GM18511 (cell line): ENCODE measurements at regions not wholly inside any gene's neighbourhood (a gene's known extent, or its start where the extent isn't known, plus 50 kb on each side); places are given as distances from the start of the nearest gene placed in this dataset.

Experiments
- ATAC-seq: cut with Tn5 transposase; IDR thresholded peaks from one replicate; pipeline ENCODE4 v1.9.1; 2021; ENCODE audit warnings: mild to moderate bottlenecking, moderate library complexity; ENCODE audit not compliant: unreplicated experiment

DNA sequence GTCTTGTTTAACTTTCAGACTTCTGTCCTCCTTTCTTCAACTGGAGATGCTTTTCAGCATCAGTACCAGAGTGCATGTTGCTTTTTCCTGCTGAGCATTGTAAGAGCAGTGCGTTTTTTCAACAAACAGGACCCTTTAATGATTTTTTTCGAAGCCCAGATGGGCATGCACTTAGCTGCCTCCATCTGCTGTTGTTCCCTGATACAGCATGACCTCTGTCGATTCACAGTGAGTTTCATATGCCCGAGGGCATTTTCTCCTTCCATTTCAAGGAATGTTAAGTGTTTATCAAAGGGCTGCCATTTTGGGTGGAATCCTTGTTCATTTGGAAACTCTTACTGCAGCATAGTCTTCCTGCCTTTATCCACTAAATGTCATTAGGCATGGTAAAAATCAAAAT, 428.6 kb downstream of the DTHD1 start:
- ATAC-seq = no peak

GRCh38 chr4:36712013-36712412, 430.6 kb downstream of the DTHD1 start:
- no peak for ATAC-seq

- no peak for ATAC-seq
Measured at GRCh38 chr4:36716874-36717273, 435.5 kb downstream of the DTHD1 start.

DNA sequence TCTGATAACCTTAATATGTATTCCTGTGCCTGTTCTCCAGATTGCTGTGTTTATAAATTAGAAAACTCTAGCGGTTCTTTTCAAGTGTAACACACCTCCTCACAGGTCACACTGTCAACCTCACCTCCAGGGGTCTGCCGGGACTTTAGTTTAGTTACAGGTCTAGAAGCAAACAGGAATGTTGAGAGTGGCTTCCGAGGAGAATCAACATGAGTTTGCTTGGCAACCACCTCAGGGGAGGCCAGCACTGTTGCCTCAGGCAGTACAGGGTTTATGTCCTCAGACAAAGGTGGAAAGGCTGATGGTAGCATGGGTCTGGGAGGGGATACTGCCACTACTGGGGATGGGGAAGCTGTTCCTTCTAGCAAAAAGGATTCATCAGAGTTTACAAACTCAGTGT, 438.0 kb downstream of the DTHD1 start:
- no peak for ATAC-seq

DNA sequence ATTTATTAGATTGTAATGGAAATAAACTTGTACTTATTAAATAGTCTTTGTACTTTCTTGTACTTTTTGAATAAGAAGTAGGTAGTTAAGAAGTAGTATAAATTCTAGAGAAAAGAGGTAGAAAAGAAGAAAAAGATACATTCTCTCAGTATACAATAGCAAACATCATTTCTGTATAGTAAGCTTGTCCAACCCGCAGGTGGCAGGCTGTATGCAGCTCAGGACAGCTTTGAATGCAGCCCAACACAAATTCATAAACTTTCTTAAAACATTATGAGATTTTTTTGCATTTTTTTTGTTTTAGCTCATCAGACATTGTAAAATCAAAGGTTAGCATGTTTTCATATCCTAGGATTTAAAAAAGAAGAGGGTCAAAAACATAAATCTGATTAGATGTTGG, 441.6 kb downstream of the DTHD1 start:
- ATAC-seq = no peak

GRCh38 chr4:36734334-36734733, 452.9 kb downstream of the DTHD1 start:
- ATAC-seq = no peak

GRCh38 chr4:36737691-36738090, 456.3 kb downstream of the DTHD1 start:
- no peak for ATAC-seq

- ATAC-seq = no peak
Measured at GRCh38 chr4:36740796-36741310, 459.4 kb downstream of the DTHD1 start.

DNA sequence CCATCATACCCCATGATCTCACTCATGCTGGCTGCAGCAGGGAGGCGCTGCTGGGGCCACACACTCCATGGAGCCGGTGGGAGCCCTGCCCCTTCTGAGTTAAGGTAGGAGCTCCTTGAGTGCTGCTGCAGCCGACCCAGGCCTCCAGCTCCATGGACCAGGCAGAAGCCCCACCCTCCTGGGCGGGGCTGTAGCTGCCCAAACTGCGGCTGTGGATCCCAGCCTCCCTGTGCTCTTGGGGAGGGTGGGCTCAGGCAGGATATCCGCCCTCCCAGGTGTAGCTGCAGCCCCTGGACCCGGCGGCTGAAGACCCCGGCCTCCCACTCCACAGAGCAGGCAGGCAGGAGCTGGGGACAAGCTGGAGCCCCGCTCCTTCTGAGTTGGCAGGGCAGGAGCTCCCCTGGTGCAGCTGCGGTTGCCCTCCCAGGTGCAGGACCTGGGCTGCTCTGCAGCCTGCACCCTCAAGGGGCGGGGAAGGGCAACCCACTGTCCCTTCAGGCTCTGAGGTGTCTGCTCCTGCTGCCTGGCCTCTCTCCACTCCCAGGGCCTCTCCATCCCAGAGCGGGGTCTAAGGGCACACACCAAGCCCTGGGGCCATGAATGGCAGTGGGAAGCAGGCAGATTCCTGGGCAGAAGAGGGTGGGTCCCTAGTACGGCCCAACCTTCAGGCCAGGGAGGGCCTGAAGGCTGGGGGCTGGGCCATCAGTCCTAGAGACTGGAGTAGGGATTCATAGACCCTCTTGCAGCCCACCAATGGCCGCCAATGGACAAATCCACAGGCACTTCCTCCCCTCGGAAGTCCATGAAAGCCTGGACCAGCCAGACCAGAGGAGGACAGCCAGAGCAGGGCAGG, 466.1 kb downstream of the DTHD1 start:
- ATAC-seq = no peak

- ATAC-seq = no peak
Measured at GRCh38 chr4:36753048-36753447, 471.6 kb downstream of the DTHD1 start.

GRCh38 chr4:36757580-36758311, 476.3 kb downstream of the DTHD1 start:
- no peak for ATAC-seq

DNA sequence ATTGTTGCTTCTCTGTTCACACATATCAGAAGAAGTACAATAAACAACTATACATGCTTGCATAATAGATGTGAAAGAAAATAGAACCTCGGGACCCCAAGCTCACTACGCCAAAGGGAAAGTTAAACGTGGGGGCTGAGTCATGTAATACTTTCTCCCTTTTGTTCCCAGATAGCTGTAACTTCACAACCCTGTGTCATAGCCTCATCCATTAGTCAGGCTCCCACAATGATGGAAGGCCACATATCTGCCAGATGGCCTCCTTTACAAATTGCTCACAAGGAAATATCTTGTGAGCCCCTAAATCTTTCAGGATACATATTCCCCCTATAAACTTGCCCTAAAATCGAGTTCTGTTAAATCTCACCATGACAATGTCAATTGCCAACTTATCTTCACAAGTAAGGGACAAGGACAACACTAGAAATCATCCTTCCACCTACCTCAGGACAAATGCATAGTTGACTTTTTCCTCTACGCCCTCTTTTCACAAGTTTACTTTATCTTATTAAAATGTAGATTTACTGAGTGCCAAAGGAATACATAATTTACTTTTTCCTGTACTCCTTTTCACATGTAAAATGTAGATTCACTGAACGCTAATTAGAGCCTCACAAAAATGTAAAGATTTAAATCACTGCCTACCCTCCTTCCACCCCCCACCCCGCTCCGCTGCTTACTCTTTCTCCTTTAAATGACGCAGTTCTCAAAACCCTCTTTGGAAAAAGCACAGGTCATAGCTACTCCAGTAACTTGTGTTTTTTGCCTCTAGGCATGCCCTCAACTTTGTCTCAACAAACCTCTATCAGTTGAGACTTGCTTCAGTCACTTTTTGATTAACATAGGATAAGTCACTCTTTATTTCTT, 477.1 kb downstream of the DTHD1 start:
- ATAC-seq = no peak

- ATAC-seq = no peak
Measured at GRCh38 chr4:36761607-36762006, 480.2 kb downstream of the DTHD1 start.

- ATAC-seq = no peak
Measured at GRCh38 chr4:36763814-36764213, 480.7 kb upstream of the NWD2 start.

GRCh38 chr4:36767596-36767995, 476.9 kb upstream of the NWD2 start:
- no peak for ATAC-seq

DNA sequence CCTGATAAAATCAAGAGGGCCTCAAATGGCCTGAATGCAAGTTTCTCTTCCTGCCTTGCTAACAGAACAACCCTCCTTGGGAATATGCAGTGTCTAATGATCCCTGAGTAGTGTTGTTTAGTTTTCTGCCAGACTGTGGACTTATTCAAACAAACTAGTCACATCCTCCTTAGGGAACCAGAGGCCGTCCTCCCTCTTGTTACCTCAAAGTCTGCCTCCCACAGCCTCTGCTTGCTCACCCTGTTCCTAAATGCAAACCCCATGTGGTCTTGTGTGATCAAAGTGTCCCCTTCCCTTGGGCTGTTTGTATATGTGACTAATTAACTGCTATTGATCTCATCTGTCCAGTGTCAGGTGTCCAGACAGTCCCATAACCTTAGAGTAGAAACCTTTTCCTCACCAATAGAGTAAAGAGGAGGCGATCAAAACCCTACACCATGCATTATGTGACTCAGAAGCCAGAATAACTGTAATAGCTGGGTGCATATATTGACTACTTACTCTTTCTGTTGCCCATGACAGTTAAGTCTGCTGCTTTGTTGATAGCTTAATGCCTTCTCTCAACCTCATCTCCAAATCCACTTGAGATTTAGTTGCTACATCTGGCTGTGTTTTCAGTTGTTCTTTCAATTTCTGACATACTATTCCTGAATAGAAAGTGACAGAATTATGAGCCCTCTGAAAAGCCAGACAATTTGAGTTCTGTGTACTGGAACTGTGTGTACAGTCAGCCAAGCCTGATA, 473.0 kb upstream of the NWD2 start:
- ATAC-seq = no peak

DNA sequence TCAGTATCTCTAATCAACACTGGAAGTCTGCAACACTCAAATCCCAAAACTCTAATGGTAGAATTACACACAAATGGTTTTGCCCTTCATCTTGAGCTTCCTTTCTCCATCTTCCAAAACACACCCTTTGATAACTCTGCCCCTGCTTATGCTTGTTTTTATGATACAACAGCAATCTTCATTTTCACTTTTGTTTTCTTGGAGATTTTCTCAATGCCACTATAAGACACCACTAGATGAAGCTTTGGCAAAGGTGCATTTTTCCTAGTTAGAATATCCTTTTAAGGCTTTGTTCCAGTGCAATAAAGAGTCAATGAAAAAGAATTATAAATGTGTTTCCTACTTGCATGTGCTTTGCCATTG, 472.4 kb upstream of the NWD2 start:
- no peak for ATAC-seq

GRCh38 chr4:36773467-36773866, 471.1 kb upstream of the NWD2 start:
- ATAC-seq = peak; percentile 45

- ATAC-seq = no peak
Measured at GRCh38 chr4:36775544-36775943, 469.0 kb upstream of the NWD2 start.

- no peak for ATAC-seq
Measured at GRCh38 chr4:36779601-36780000, 464.9 kb upstream of the NWD2 start.

DNA sequence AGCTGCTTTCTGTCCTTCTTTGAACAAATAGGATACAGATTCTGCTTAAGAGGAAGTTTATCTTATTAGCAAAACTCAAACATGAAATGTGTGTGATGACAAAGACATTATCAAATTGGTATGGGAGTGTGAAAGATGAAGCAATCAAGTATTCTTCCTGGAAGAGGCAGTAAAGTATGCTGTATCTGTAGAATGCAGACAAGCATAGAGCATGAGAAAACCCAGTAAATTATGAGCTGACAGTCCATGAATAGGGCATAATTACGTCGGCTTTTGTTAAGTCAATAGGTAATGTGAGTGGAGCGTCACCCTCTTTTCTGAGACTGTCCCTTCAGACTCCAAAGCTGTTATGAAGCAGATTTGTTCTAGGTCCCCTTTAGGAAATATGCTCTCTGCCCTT, 458.6 kb upstream of the NWD2 start:
- ATAC-seq = no peak
